ENCODE measurements at regions not wholly inside any gene's neighbourhood (a gene's known extent, or its start where the extent isn't known, plus 50 kb on each side); places are given as distances from the start of the nearest gene placed in this dataset.

- TF ChIP-seq CTCF (IDR thresholded peaks at IDR 0.05; ENCODE audit: low read length) (no peak), EZH2 (IDR thresholded peaks at IDR 0.05; ENCODE audit: borderline replicate concordance, low read length) (no peak)
Observed at GRCh38 chr5:38712391-38712790, 133.4 kb upstream of the OSMR start.

Data from OCI-LY1 (cell line).